DND-41 (cell line): ENCODE measurements at regions not wholly inside any gene's neighbourhood (a gene's known extent, or its start where the extent isn't known, plus 50 kb on each side); places are given as distances from the start of the nearest gene placed in this dataset.

Experiments
- EZH2 ChIP-seq: IDR thresholded peaks from 3 replicates; pipeline ENCODE4 v1.6.1; 2012; ENCODE audit warnings: borderline replicate concordance, low read depth, mild to moderate bottlenecking, moderate library complexity, low read length, inconsistent platforms; ENCODE audit not compliant: severe bottlenecking
- TF ChIP-seq, protein P1 (sequence below): IDR thresholded peaks from 2 replicates; pipeline ENCODE4 v1.5.1; 2012; ENCODE audit warnings: borderline replicate concordance, low read length, moderate library complexity, mild to moderate bottlenecking; ENCODE audit not compliant: poor library complexity, severe bottlenecking; ENCODE audit errors: extremely low read depth

DNA sequence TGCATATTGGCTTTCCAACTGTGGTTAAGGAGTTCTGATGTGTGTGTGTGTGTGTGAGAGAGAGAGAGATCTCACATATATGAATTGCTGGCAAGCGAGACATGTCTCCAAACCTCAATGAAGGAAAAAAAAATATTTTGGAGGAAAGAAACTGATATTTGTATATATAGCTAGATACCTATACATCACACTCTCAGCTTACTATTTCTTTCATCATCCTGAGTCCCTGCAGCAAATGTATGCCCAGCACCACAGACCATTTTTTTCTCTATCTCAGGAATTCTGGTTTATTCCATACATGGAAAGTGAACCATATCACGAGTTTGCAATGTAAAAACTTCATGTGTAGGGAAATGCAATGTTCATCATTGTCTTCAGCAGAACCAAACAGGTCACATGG, 68.9 kb downstream of the MTERF1 start:
- TF ChIP-seq, protein P1, sequence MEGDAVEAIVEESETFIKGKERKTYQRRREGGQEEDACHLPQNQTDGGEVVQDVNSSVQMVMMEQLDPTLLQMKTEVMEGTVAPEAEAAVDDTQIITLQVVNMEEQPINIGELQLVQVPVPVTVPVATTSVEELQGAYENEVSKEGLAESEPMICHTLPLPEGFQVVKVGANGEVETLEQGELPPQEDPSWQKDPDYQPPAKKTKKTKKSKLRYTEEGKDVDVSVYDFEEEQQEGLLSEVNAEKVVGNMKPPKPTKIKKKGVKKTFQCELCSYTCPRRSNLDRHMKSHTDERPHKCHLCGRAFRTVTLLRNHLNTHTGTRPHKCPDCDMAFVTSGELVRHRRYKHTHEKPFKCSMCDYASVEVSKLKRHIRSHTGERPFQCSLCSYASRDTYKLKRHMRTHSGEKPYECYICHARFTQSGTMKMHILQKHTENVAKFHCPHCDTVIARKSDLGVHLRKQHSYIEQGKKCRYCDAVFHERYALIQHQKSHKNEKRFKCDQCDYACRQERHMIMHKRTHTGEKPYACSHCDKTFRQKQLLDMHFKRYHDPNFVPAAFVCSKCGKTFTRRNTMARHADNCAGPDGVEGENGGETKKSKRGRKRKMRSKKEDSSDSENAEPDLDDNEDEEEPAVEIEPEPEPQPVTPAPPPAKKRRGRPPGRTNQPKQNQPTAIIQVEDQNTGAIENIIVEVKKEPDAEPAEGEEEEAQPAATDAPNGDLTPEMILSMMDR, result no peak
- TF ChIP-seq EZH2, result no peak
